Fibroblast of gingiva (primary cell): ENCODE measurements at regions not wholly inside any gene's neighbourhood (a gene's known extent, or its start where the extent isn't known, plus 50 kb on each side); places are given as distances from the start of the nearest gene placed in this dataset.
"Not testable (repeated sequence)": the region's sequence is repeated elsewhere in the genome, so short reads cannot be mapped to it uniquely, and the experiment has no call there.

ENCODE experiments used
- DNase-seq: peaks from one replicate; pipeline ENCODE4 v3.0.0-alpha.2; 2011; ENCODE audit warnings: low read depth

- DNase-seq = no peak
These were observed 192.5 kb upstream of the RAG2 start for GRCh38 chr11:36790526-36790925.

- DNase-seq = no peak
These were observed 185.8 kb upstream of the RAG2 start for GRCh38 chr11:36783808-36784207.

GRCh38 chr11:36779791-36780190 lies 181.8 kb upstream of the RAG2 start:
- no peak for DNase-seq

- DNase-seq = no peak
These were observed 179.3 kb upstream of the RAG2 start for GRCh38 chr11:36777311-36777710.

GRCh38 chr11:36775756-36776155 lies 177.7 kb upstream of the RAG2 start:
- DNase-seq = no peak

GRCh38 chr11:36775130-36775529 lies 177.1 kb upstream of the RAG2 start:
- no peak for DNase-seq

- peak; percentile 34 for DNase-seq
These were observed 176.6 kb upstream of the RAG2 start for GRCh38 chr11:36774603-36775002.

- DNase-seq = no peak
These were observed 165.2 kb upstream of the RAG2 start for GRCh38 chr11:36763187-36763586.

- no peak for DNase-seq
These were observed 159.0 kb upstream of the RAG2 start for GRCh38 chr11:36757075-36757474.

- no peak for DNase-seq
These were observed 155.9 kb upstream of the RAG2 start for GRCh38 chr11:36753960-36754359.

- no peak for DNase-seq
These were observed 154.0 kb upstream of the RAG2 start for GRCh38 chr11:36751996-36752395.

GRCh38 chr11:36751335-36751781 lies 153.3 kb upstream of the RAG2 start:
- no peak for DNase-seq

- no peak for DNase-seq
These were observed 152.3 kb upstream of the RAG2 start for GRCh38 chr11:36750349-36750748.

GRCh38 chr11:36748836-36749235 lies 150.8 kb upstream of the RAG2 start:
- no peak for DNase-seq

GRCh38 chr11:36746886-36747710 lies 149.1 kb upstream of the RAG2 start:
- DNase-seq = peak; percentile 84

- peak; percentile 17 for DNase-seq
These were observed 146.5 kb upstream of the RAG2 start for GRCh38 chr11:36744375-36745168.

- DNase-seq = no peak
These were observed 145.0 kb upstream of the RAG2 start for GRCh38 chr11:36743039-36743438.

GRCh38 chr11:36741515-36741914 lies 143.5 kb upstream of the RAG2 start:
- DNase-seq = peak; percentile 3

- DNase-seq = no peak
These were observed 140.3 kb upstream of the RAG2 start for GRCh38 chr11:36738292-36738861.

GRCh38 chr11:36736103-36736502 lies 138.1 kb upstream of the RAG2 start:
- no peak for DNase-seq

GRCh38 chr11:36733721-36734120 lies 135.7 kb upstream of the RAG2 start:
- not testable (repeated sequence) for DNase-seq

GRCh38 chr11:36730761-36731160 lies 132.7 kb upstream of the RAG2 start:
- no peak for DNase-seq

GRCh38 chr11:36729825-36730224 lies 131.8 kb upstream of the RAG2 start:
- DNase-seq = no peak
